ENCODE measurements at regions not wholly inside any gene's neighbourhood (a gene's known extent, or its start where the extent isn't known, plus 50 kb on each side); places are given as distances from the start of the nearest gene placed in this dataset.
"Not testable (repeated sequence)": the region's sequence is repeated elsewhere in the genome, so short reads cannot be mapped to it uniquely, and the experiment has no call there.

DNA sequence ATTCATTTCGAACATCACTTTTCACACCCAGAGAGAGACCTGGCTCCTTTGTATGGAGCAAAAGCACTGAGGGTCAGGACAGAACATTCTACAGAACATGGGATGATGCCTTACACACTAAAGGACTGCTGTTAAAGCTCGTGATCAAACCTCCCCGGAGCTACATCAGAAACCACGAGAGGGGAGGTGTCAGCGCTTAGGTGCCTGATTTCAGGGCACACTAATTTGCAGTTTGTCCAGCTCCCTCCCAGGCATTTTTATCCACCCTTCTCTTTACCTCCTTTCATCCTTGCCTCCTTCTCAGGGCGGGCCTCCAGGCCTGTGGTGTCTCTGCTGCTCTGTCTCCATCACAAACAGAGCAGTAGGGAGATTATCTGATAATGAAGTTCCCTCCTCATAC, 127.5 kb downstream of the VPREB1 start:
- DNase-seq (ENCODE audit: low read depth in 2 of 2), result no peak

DNA sequence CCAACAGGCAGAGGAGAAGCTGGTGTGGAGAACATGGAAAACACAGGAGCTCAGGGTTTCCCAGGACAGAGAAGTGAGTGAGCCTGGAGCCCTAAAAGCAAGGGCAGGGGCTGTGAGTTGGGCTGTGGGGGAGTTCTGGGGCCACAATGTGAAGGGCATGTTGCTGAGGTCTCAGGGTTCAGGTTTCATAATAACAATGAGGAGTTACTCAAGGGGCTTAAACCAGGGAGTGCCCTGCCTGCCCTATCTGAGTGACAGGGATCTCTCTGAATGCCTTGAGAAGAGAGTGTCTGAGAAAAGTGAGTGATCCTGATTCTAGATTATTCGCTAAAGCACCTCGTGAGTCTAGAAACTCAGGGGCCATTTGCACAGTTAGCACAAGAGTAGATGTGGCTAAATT, 129.6 kb downstream of the VPREB1 start:
- no peak for DNase-seq (ENCODE audit: low read depth in 2 of 2)

- DNase-seq (ENCODE audit: low read depth in 2 of 2), result no peak
These were observed 130.0 kb downstream of the VPREB1 start for GRCh38 chr22:22374579-22374978.

DNA sequence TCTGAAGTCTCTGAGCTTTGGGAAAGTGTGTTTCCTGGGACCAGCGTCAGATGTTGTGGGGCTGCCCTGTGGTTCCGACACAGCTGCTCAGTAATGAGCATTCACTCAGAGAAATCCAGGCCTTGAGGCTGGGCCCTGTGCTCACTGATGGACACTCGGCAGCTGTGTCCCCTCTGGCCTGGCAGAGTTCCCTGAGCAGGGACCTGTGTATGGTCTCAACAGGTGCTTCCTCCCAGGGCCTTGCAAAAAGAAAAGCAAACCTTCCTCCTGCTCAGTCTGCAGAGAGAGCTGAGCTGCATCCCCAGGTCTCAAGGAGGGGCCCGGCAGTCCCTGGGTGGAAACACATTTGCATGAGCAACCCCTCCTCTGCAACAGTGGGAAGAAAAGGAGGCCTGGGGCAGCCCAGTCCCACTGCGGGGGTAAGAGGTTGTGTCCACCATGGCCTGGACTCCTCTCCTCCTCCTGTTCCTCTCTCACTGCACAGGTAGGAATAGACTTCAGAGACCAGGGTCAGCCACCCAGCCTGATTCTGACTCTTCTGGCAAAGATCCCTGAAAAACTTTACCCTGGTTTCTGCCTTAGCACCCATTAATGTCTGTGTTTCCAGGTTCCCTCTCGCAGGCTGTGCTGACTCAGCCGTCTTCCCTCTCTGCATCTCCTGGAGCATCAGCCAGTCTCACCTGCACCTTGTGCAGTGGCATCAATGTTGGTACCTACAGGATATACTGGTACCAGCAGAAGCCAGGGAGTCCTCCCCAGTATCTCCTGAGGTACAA, 131.2 kb downstream of the VPREB1 start:
- no peak for DNase-seq (ENCODE audit: low read depth in 2 of 2)

DNA sequence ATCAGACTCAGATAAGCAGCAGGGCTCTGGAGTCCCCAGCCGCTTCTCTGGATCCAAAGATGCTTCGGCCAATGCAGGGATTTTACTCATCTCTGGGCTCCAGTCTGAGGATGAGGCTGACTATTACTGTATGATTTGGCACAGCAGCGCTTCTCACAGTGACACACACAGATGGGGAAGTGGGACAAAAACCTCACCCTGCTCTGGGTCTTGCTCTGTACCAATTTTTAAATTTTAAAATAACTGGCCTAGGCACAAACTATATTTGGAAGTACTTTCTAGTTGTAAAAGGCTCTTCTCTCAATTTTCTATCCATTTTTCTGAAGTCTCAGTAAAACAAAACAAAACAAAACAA, 131.7 kb downstream of the VPREB1 start:
- no peak for DNase-seq (ENCODE audit: low read depth in 2 of 2)

DNA sequence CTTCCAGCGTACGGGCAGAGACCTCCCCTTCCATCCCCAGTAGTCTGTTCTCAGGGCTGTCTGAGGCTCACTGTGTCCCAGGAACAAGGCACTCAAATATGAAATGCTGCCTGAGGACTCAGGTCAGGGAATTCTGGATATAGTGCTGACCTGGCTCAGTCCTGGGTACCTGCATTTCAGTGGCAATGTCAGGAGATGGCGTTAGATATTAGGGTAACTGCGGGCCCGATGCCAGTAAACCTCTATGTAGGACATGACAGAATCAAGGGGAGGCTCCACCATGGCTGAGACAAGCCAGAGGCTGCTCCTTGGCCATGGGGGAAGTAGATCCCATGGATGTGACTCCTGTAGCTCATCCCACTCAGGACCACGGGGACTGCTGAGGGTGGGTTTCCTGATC, 131.7 kb downstream of the ZNF280B start:
- DNase-seq (ENCODE audit: low read depth in 2 of 2), result not testable (repeated sequence)

GRCh38 chr22:22377335-22377734, 131.2 kb downstream of the ZNF280B start:
- no peak for DNase-seq (ENCODE audit: low read depth in 2 of 2)

DNA sequence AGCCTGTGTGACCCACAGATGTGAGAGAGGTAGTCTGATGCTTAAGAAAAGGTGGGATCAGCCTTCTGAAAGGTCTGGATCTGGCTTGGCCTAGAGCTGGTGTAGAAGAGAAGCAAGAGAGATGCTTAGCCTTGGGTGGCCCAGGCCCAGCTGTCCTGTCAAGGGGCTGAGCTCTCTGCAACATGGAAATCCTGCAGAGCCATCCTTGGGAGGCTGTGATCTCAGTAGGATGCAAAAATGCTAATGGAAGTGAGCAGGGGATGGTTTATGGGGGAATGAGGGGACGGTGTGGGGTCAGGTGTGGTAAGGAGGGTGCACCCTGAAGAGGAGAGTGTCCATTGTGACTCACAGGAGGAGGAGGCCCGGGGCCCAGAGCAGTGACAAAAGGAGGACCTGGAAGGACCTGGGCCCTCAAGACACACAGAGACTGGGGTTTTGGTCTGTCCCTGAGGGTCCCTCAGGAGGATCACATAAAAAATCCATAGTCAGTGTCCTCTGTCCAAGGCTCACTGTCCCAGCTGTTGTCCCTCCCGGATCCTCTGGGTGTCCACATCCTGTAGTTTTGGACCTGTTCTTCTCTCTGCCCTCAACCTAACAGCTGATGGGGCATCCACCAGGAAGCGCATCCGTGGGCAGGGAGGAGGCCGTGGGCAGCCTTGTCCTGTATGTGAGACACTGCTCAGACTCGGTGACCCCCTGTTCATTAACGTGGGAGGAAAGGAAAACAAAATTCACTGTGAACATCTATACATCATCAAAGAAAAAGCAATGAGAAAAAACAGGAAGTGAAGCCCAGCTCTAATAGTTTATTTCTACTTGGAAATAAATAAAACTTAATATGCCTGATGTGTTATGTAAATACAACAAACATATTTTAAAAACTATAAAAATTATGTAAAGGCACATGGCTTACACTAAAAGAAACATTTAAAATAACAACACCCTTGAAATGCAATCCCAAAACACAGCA, 129.8 kb downstream of the ZNF280B start:
- DNase-seq (ENCODE audit: low read depth in 2 of 2), result no peak

- no peak for DNase-seq (ENCODE audit: low read depth in 2 of 2)
These were observed 128.2 kb downstream of the ZNF280B start for GRCh38 chr22:22380098-22381030.

DNA sequence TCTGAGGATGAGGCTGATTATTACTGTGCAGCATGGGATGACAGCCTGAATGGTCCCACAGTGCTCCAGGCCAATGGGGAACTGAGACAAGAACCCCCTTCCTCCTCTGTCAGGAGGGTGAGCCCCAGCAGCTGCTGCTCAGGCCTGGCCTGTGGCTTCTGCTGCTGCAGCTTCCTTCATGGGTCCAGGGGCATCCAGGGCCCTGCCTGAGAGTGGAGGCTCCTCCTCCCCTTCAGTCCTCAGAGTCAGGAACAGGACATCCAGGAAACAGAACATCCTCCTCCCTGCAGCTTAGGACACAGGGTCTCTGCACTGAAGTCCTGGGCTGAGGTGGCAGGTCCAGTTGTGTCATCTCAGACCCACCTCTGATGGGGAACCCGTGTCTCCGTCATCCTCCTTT, 127.2 kb downstream of the ZNF280B start:
- not testable (repeated sequence) for DNase-seq (ENCODE audit: low read depth in 2 of 2)

- no peak for DNase-seq (ENCODE audit: low read depth in 2 of 2)
These were observed 124.3 kb downstream of the ZNF280B start for GRCh38 chr22:22384267-22384666.

DNA sequence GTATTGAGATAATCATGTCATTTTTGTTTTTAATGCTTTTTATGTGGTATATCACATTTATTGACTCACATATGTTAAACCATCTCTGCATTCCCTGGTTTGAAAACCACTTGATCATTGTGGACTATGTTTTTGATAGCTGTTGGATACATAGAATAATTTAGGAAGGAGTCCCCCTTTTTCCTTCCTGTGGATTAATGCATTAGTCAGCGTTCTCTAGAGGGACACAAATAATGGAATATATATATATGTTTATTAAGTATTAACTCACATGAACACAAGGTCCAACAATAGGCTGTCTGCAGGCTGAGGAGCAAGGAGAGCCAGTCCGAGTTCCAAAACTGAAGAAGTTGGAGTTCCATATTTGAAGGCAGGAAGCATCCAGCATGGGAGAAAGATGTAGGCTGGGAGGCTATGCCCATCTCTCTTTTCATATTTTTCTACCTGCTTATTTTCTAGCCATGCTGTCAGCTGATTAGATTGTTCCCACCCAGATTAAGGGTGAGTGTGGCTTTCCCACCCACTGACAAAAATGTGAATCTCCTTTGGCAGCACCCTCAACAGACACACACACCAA, 123.8 kb downstream of the ZNF280B start:
- no peak for DNase-seq (ENCODE audit: low read depth in 2 of 2)

GRCh38 chr22:22386602-22387385, 121.7 kb downstream of the ZNF280B start:
- DNase-seq (ENCODE audit: low read depth in 2 of 2), result no peak

- DNase-seq (ENCODE audit: low read depth in 2 of 2), result no peak
These were observed 121.2 kb downstream of the ZNF280B start for GRCh38 chr22:22387386-22387736.

GRCh38 chr22:22388090-22388489, 120.5 kb downstream of the ZNF280B start:
- no peak for DNase-seq (ENCODE audit: low read depth in 2 of 2)

- DNase-seq (ENCODE audit: low read depth in 2 of 2), result no peak
These were observed 120.0 kb downstream of the ZNF280B start for GRCh38 chr22:22388494-22388893.

GRCh38 chr22:22389467-22389866, 119.1 kb downstream of the ZNF280B start:
- no peak for DNase-seq (ENCODE audit: low read depth in 2 of 2)

GRCh38 chr22:22390989-22391388, 117.6 kb downstream of the ZNF280B start:
- DNase-seq (ENCODE audit: low read depth in 2 of 2), result no peak

- DNase-seq (ENCODE audit: low read depth in 2 of 2), result no peak
These were observed 117.0 kb downstream of the ZNF280B start for GRCh38 chr22:22391543-22391942.

- no peak for DNase-seq (ENCODE audit: low read depth in 2 of 2)
These were observed 116.4 kb downstream of the ZNF280B start for GRCh38 chr22:22392131-22392530.

DNA sequence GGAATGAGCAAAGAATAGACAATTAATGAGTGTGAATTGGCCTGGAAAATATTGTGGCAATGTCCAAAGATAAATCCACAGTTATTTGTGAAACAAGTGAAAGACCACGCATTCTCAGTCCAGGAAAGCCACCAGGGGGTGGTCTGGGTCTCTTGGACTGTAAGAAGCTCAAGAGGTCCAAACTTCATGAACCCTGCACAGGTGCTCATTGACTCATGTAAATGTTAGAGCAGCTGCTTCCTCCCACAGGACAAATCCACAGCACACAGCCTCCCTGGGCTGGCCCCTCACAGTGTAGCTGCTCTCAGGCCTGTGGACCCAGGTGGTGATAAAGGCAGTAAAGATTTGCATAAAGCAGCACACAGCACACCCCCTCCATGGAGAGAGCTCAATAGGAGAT, 114.0 kb downstream of the ZNF280B start:
- DNase-seq (ENCODE audit: low read depth in 2 of 2), result no peak

All from activated CD8-positive, alpha-beta memory T cell treated with anti-CD3 and anti-CD28 coated beads for 4 hours (primary cell).